ENCODE measurements at regions not wholly inside any gene's neighbourhood (a gene's known extent, or its start where the extent isn't known, plus 50 kb on each side); places are given as distances from the start of the nearest gene placed in this dataset.

- Histone ChIP-seq H3K4me3 (ENCODE audit: low read length in 2 of 2) (no peak overlapping the region), H3K9ac (ENCODE audit: low read depth, low read length, poor library complexity) (no peak overlapping the region), H3K4ac (ENCODE audit: low read length) (no peak overlapping the region), H2AFZ (ENCODE audit: low read length) (no peak overlapping the region), H3K27ac (replicated peaks; ENCODE audit: low read length) (no peak overlapping the region), H2BK120ac (ENCODE audit: low read depth, low read length) (no peak overlapping the region), H3K14ac (ENCODE audit: low read length) (no peak overlapping the region), H3K4me1 (ENCODE audit: control insufficient read depth in 2 of 2, insufficient read depth in 1 of 2, low read depth in 1 of 2, low read length in 2 of 2) (peaks cover 2 to 3% of the 10 kb centered on the region in 2 donors), H3K36me3 (replicated peaks in 1 of 2; ENCODE audit: control insufficient read depth in 2 of 2, insufficient read depth in 2 of 2, low read length in 2 of 2) (no peaks in the 10 kb centered on the region), H4K91ac (ENCODE audit: low read depth, low read length, poor library complexity) (no peak overlapping the region), H4K8ac (ENCODE audit: low read depth, low read length) (no peak overlapping the region), H3K18ac (ENCODE audit: low read length) (no peak overlapping the region), H3K27me3 (ENCODE audit: control insufficient read depth in 3 of 3, insufficient read depth in 3 of 3, low read depth in 1 of 3, low read length in 3 of 3) (no peaks in the 10 kb centered on the region), H3K23ac (ENCODE audit: low read depth, low read length, poor library complexity) (no peak overlapping the region), H2BK12ac (ENCODE audit: low read length) (no peak overlapping the region), H3K9me3 (replicated peaks in 1 of 2; ENCODE audit: control insufficient read depth in 2 of 2, insufficient read depth in 1 of 2, low read depth in 1 of 2, low read length in 2 of 2) (no peaks in the 10 kb centered on the region), H2BK15ac (ENCODE audit: low read length) (no peak overlapping the region), H2BK5ac (ENCODE audit: low read length) (no peak overlapping the region), H3K4me2 (ENCODE audit: insufficient read depth, low read length, poor library complexity, severe bottlenecking) (no peak overlapping the region), H3K79me1 (ENCODE audit: low read depth, low read length) (no peaks in the 10 kb centered on the region), H2AK5ac (ENCODE audit: low read depth, low read length) (no peak overlapping the region)
- no CpG with 5 or more reads among the region's 2 CpGs for WGBS, 2 donors (ENCODE audit: extremely low coverage in 2 of 2, insufficient read length in 2 of 2, insufficient replicate concordance in 1 of 2)
- no peak for DNase-seq (ENCODE audit: low spot score)
Measured at GRCh38 chr4:142983589-142983988, 137.5 kb upstream of the INPP4B start.

GRCh38 chr4:142984871-142985585, 138.9 kb upstream of the INPP4B start:
- WGBS, 2 donors (ENCODE audit: extremely low coverage in 2 of 2, insufficient read length in 2 of 2, insufficient replicate concordance in 1 of 2) = no CpG with 5 or more reads among the region's 3 CpGs
- Histone ChIP-seq H3K4ac (ENCODE audit: low read length) (no peak overlapping the region), H3K18ac (ENCODE audit: low read length) (no peak overlapping the region)

GRCh38 chr4:143016171-143016570, 168.5 kb upstream of the USP38 start:
- no CpG with 5 or more reads among the region's 5 CpGs for WGBS, 2 donors (ENCODE audit: extremely low coverage in 2 of 2, insufficient read length in 2 of 2, insufficient replicate concordance in 1 of 2)
- Histone ChIP-seq H3K36me3 (replicated peaks in 1 of 2; ENCODE audit: control insufficient read depth in 2 of 2, insufficient read depth in 2 of 2, low read length in 2 of 2) (no peaks in the 10 kb centered on the region), H3K18ac (ENCODE audit: low read length) (no peak overlapping the region), H3K4me3 (ENCODE audit: low read length in 2 of 2) (no peak overlapping the region), H3K14ac (ENCODE audit: low read length) (no peak overlapping the region), H2BK120ac (ENCODE audit: low read depth, low read length) (no peak overlapping the region), H3K23ac (ENCODE audit: low read depth, low read length, poor library complexity) (no peak overlapping the region), H3K27ac (replicated peaks; ENCODE audit: low read length) (no peak overlapping the region), H2BK5ac (ENCODE audit: low read length) (no peak overlapping the region), H3K9ac (ENCODE audit: low read depth, low read length, poor library complexity) (no peak overlapping the region), H4K8ac (ENCODE audit: low read depth, low read length) (no peak overlapping the region), H3K4me1 (ENCODE audit: control insufficient read depth in 2 of 2, insufficient read depth in 1 of 2, low read depth in 1 of 2, low read length in 2 of 2) (no peaks in the 10 kb centered on the region), H3K9me3 (replicated peaks in 1 of 2; ENCODE audit: control insufficient read depth in 2 of 2, insufficient read depth in 1 of 2, low read depth in 1 of 2, low read length in 2 of 2) (no peaks in the 10 kb centered on the region), H2AK5ac (ENCODE audit: low read depth, low read length) (no peak overlapping the region), H2AFZ (ENCODE audit: low read length) (no peak overlapping the region), H3K79me1 (ENCODE audit: low read depth, low read length) (no peaks in the 10 kb centered on the region), H3K4ac (ENCODE audit: low read length) (no peak overlapping the region), H4K91ac (ENCODE audit: low read depth, low read length, poor library complexity) (no peak overlapping the region), H2BK15ac (ENCODE audit: low read length) (no peak overlapping the region), H3K27me3 (ENCODE audit: control insufficient read depth in 3 of 3, insufficient read depth in 3 of 3, low read depth in 1 of 3, low read length in 3 of 3) (no peaks in the 10 kb centered on the region), H3K4me2 (ENCODE audit: insufficient read depth, low read length, poor library complexity, severe bottlenecking) (no peak overlapping the region), H2BK12ac (ENCODE audit: low read length) (no peak overlapping the region)
- no peak for DNase-seq (ENCODE audit: low spot score)

More at GRCh38 chr4:142984871-142985585, 138.9 kb upstream of the INPP4B start:
- H3K23ac ChIP-seq (ENCODE audit: low read depth, low read length, poor library complexity) = no peak overlapping the region
- H4K8ac ChIP-seq (ENCODE audit: low read depth, low read length) = no peak overlapping the region
- H2BK120ac ChIP-seq (ENCODE audit: low read depth, low read length) = no peak overlapping the region
- H3K4me3 ChIP-seq (ENCODE audit: low read length in 2 of 2) = no peak overlapping the region
- no peak overlapping the region for H3K14ac ChIP-seq (ENCODE audit: low read length)
- H2AFZ ChIP-seq (ENCODE audit: low read length) = no peak overlapping the region
- H3K36me3 ChIP-seq (replicated peaks in 1 of 2; ENCODE audit: control insufficient read depth in 2 of 2, insufficient read depth in 2 of 2, low read length in 2 of 2) = no peaks in the 10 kb centered on the region
- H4K91ac ChIP-seq (ENCODE audit: low read depth, low read length, poor library complexity) = no peak overlapping the region
- no peaks in the 10 kb centered on the region for H3K79me1 ChIP-seq (ENCODE audit: low read depth, low read length)
- no peak overlapping the region for H2BK5ac ChIP-seq (ENCODE audit: low read length)
- no peaks in the 10 kb centered on the region for H3K9me3 ChIP-seq (replicated peaks in 1 of 2; ENCODE audit: control insufficient read depth in 2 of 2, insufficient read depth in 1 of 2, low read depth in 1 of 2, low read length in 2 of 2)
- no peak overlapping the region for H3K27ac ChIP-seq (replicated peaks; ENCODE audit: low read length)
- H2AK5ac ChIP-seq (ENCODE audit: low read depth, low read length) = no peak overlapping the region
- H3K9ac ChIP-seq (ENCODE audit: low read depth, low read length, poor library complexity) = no peak overlapping the region
- H2BK12ac ChIP-seq (ENCODE audit: low read length) = no peak overlapping the region
- H3K4me2 ChIP-seq (ENCODE audit: insufficient read depth, low read length, poor library complexity, severe bottlenecking) = no peak overlapping the region
- no peak for DNase-seq (ENCODE audit: low spot score)
- no peaks in the 10 kb centered on the region for H3K27me3 ChIP-seq (ENCODE audit: control insufficient read depth in 3 of 3, insufficient read depth in 3 of 3, low read depth in 1 of 3, low read length in 3 of 3)
- H2BK15ac ChIP-seq (ENCODE audit: low read length) = no peak overlapping the region
- H3K4me1 ChIP-seq (ENCODE audit: control insufficient read depth in 2 of 2, insufficient read depth in 1 of 2, low read depth in 1 of 2, low read length in 2 of 2) = peaks cover 2 to 3% of the 10 kb centered on the region in 2 donors

GRCh38 chr4:143017210-143017609, 167.5 kb upstream of the USP38 start:
- no peak overlapping the region for H2BK15ac ChIP-seq (ENCODE audit: low read length)
- DNase-seq (ENCODE audit: low spot score) = no peak
- H3K9ac ChIP-seq (ENCODE audit: low read depth, low read length, poor library complexity) = no peak overlapping the region
- H3K27ac ChIP-seq (replicated peaks; ENCODE audit: low read length) = no peak overlapping the region
- no peak overlapping the region for H2BK5ac ChIP-seq (ENCODE audit: low read length)
- no peaks in the 10 kb centered on the region for H3K36me3 ChIP-seq (replicated peaks in 1 of 2; ENCODE audit: control insufficient read depth in 2 of 2, insufficient read depth in 2 of 2, low read length in 2 of 2)
- no CpG with 5 or more reads among the region's 3 CpGs for WGBS, 2 donors (ENCODE audit: extremely low coverage in 2 of 2, insufficient read length in 2 of 2, insufficient replicate concordance in 1 of 2)
- no peak overlapping the region for H2BK120ac ChIP-seq (ENCODE audit: low read depth, low read length)
- no peak overlapping the region for H3K4me2 ChIP-seq (ENCODE audit: insufficient read depth, low read length, poor library complexity, severe bottlenecking)
- no peak overlapping the region for H3K18ac ChIP-seq (ENCODE audit: low read length)
- H2AFZ ChIP-seq (ENCODE audit: low read length) = no peak overlapping the region
- H3K4ac ChIP-seq (ENCODE audit: low read length) = no peak overlapping the region
- no peaks in the 10 kb centered on the region for H3K4me1 ChIP-seq (ENCODE audit: control insufficient read depth in 2 of 2, insufficient read depth in 1 of 2, low read depth in 1 of 2, low read length in 2 of 2)
- no peak overlapping the region for H2AK5ac ChIP-seq (ENCODE audit: low read depth, low read length)
- H3K27me3 ChIP-seq (ENCODE audit: control insufficient read depth in 3 of 3, insufficient read depth in 3 of 3, low read depth in 1 of 3, low read length in 3 of 3) = no peaks in the 10 kb centered on the region
- H3K14ac ChIP-seq (ENCODE audit: low read length) = no peak overlapping the region
- no peak overlapping the region for H3K23ac ChIP-seq (ENCODE audit: low read depth, low read length, poor library complexity)
- no peak overlapping the region for H3K4me3 ChIP-seq (ENCODE audit: low read length in 2 of 2)
- H4K8ac ChIP-seq (ENCODE audit: low read depth, low read length) = no peak overlapping the region
- no peak overlapping the region for H4K91ac ChIP-seq (ENCODE audit: low read depth, low read length, poor library complexity)
- H3K9me3 ChIP-seq (replicated peaks in 1 of 2; ENCODE audit: control insufficient read depth in 2 of 2, insufficient read depth in 1 of 2, low read depth in 1 of 2, low read length in 2 of 2) = no peaks in the 10 kb centered on the region
- H3K79me1 ChIP-seq (ENCODE audit: low read depth, low read length) = no peaks in the 10 kb centered on the region
- H2BK12ac ChIP-seq (ENCODE audit: low read length) = no peak overlapping the region

All from neuronal stem cell (in vitro differentiated cells).